Endothelial cell of umbilical vein (primary cell): ENCODE measurements at regions not wholly inside any gene's neighbourhood (a gene's known extent, or its start where the extent isn't known, plus 50 kb on each side); places are given as distances from the start of the nearest gene placed in this dataset.

Experiments
- BruUV-seq: library from RNA; stranded (reverse); fragments of 400-500 nt; replicated peaks from 2 replicates; lab custom pipeline; 2021; lab: Mats Ljungman, UMichigan
- CTCF ChIA-PET: fragments of 300-600, 350-600 bp; sonication (Branson Sonifier 250); formaldehyde crosslinking; loops from one replicate; lab custom pipeline; 2021; ENCODE audit warnings: antibody characterized with exemption, inconsistent platforms; lab: Charles Lee
- POLR2A ChIA-PET: fragments of 300-600, 350-600 bp; sonication (Branson Sonifier 250); formaldehyde crosslinking; loops from one replicate; lab custom pipeline; 2021; ENCODE audit warnings: antibody characterized with exemption, inconsistent platforms; lab: Charles Lee
- DNase-seq: peaks from one replicate; pipeline ENCODE4 v3.0.0-alpha.2; 2011; ENCODE audit warnings: low read depth, low spot score
- FAIRE-seq: peaks from 2 replicates; lab custom pipeline; 2011; peaks lifted over from hg19 to GRCh38; lab: Jason Lieb, UNC
- H2AFZ ChIP-seq: 2 replicates; pipeline ENCODE4 v1.6.0; 2012; ENCODE audit warnings: low read depth, low read length, control low read depth, inconsistent platforms
- H3K27ac ChIP-seq: 2 replicates; pipeline ENCODE4 v1.5.1; 2011; ENCODE audit warnings: low read depth, mild to moderate bottlenecking, control low read depth, low read length, moderate library complexity; ENCODE audit not compliant: insufficient read depth
- H3K27me3 ChIP-seq, 2 experiments: 2 replicates each; pipeline versions ENCODE4 v1.6.0 to v1.6.1; 2011; ENCODE audit warnings: low read length in 2 of 2, mixed read lengths in 1 of 2; ENCODE audit not compliant: control insufficient read depth in 2 of 2, insufficient read depth in 2 of 2
- H3K36me3 ChIP-seq, 2 experiments: 2 replicates in 1 of 2; 3 replicates in 1 of 2; pipeline ENCODE4 v1.5.1; 2011; ENCODE audit warnings: low read length in 2 of 2, mild to moderate bottlenecking in 1 of 2, moderate library complexity in 1 of 2; ENCODE audit not compliant: control insufficient read depth in 2 of 2, insufficient read depth in 2 of 2; ENCODE audit errors: extremely low read depth in 1 of 2
- H3K4me1 ChIP-seq: 3 replicates; pipeline ENCODE4 v1.5.1; 2011; ENCODE audit warnings: mild to moderate bottlenecking, low read length; ENCODE audit not compliant: control insufficient read depth, insufficient read depth; ENCODE audit errors: extremely low read depth
- H3K4me2 ChIP-seq: 2 replicates; pipeline ENCODE4 v1.6.1; 2011; ENCODE audit warnings: low read length, control low read depth, mixed read lengths; ENCODE audit not compliant: insufficient read depth
- H3K4me3 ChIP-seq, 3 experiments: fragments of 200-600 bp in 1 of 3; sonication (generic), shearing (Covaris generic) in 1 of 3; replicated peaks in 1 of 3; 2 replicates each; pipeline ENCODE4 v1.5.1; 2011 to 2016; ENCODE audit warnings: control low read depth in 3 of 3, low read length in 3 of 3, mild to moderate bottlenecking in 2 of 3, inconsistent platforms in 1 of 3, low read depth in 1 of 3, moderate library complexity in 1 of 3; ENCODE audit not compliant: insufficient read depth in 1 of 3
- H3K79me2 ChIP-seq: 2 replicates; pipeline ENCODE4 v1.6.0; 2012; ENCODE audit warnings: low read length, inconsistent platforms; ENCODE audit not compliant: control insufficient read depth, insufficient read depth
- H3K9ac ChIP-seq: replicated peaks from 2 replicates; pipeline ENCODE3; 2011; ENCODE audit warnings: low read length, control low read depth; ENCODE audit not compliant: insufficient read depth; ENCODE audit errors: extremely low read depth
- H3K9me1 ChIP-seq: replicated peaks from 3 replicates; pipeline ENCODE4 v1.6.0; 2011; ENCODE audit warnings: mild to moderate bottlenecking, low read length; ENCODE audit not compliant: control insufficient read depth, insufficient read depth; ENCODE audit errors: extremely low read depth
- H3K9me3 ChIP-seq: replicated peaks from 2 replicates; pipeline ENCODE4 v1.5.1; 2012; ENCODE audit warnings: low read length, inconsistent platforms; ENCODE audit not compliant: control insufficient read depth, insufficient read depth
- H4K20me1 ChIP-seq: replicated peaks from 2 replicates; pipeline ENCODE3; 2011; ENCODE audit warnings: mild to moderate bottlenecking, low read length; ENCODE audit not compliant: control insufficient read depth, insufficient read depth; ENCODE audit errors: extremely low read depth
- CTCF ChIP-seq, 2 donors: IDR thresholded peaks; 1 replicate in 1 of 2; 2 replicates in 1 of 2; pipeline ENCODE4 v1.5.1; 2011; ENCODE audit warnings: low read length in 2 of 2, mild to moderate bottlenecking in 2 of 2, moderate library complexity in 2 of 2, control low read depth in 1 of 2, inconsistent platforms in 1 of 2, low read depth in 1 of 2; ENCODE audit not compliant: insufficient read depth in 1 of 2; ENCODE audit errors: extremely low read depth in 1 of 2
- EZH2 ChIP-seq: IDR thresholded peaks from 2 replicates; pipeline ENCODE4 v1.6.1; 2012; ENCODE audit warnings: borderline replicate concordance, low read depth, mild to moderate bottlenecking, moderate library complexity, low read length, inconsistent platforms; ENCODE audit not compliant: severe bottlenecking
- FOS ChIP-seq: IDR thresholded peaks from 2 replicates; pipeline ENCODE4 v1.6.1; 2011; ENCODE audit warnings: mild to moderate bottlenecking, low read length, moderate library complexity, borderline replicate concordance; ENCODE audit not compliant: insufficient read depth
- GATA2 ChIP-seq: IDR thresholded peaks from 2 replicates; pipeline ENCODE4 v1.7.0; 2011; ENCODE audit warnings: low read depth, mild to moderate bottlenecking, moderate library complexity, mixed read lengths, low read length; ENCODE audit not compliant: insufficient read length, insufficient read depth
- JUN ChIP-seq: IDR thresholded peaks from 2 replicates; pipeline ENCODE4 v1.6.1; 2011; ENCODE audit warnings: borderline replicate concordance, low read depth; ENCODE audit not compliant: insufficient read length, insufficient read depth
- MYC ChIP-seq: IDR thresholded peaks from one replicate; pipeline ENCODE4 v1.6.1; 2011; ENCODE audit warnings: mild to moderate bottlenecking, low read depth, low read length
- POLR2A ChIP-seq: IDR thresholded peaks from 2 replicates; pipeline ENCODE4 v1.6.1; 2012; ENCODE audit warnings: low read depth, mild to moderate bottlenecking, control low read depth, low read length
- POLR2AphosphoS5 ChIP-seq: IDR thresholded peaks from 2 replicates; pipeline ENCODE4 v1.6.1; 2012; ENCODE audit warnings: low read depth, mild to moderate bottlenecking, control low read depth, low read length, moderate library complexity; ENCODE audit not compliant: insufficient read depth
- dilution Hi-C: fragments of 300-500 bp; cut with MboI; formaldehyde crosslinking; loops from one replicate; pipeline ENCODE4 v1.15.0; 2019; ENCODE audit warnings: low sequenced_read_pairs; ENCODE audit not compliant: extremely low pct_ligation_motif_present
- intact Hi-C: fragments of 100-400 bp; cut with micrococcal nuclease; formaldehyde crosslinking; loops from one replicate; pipeline ENCODE4 v1.10.0; 2022
- TF ChIP-seq, protein P1 (sequence below): IDR thresholded peaks from 2 replicates; pipeline ENCODE4 v1.6.1; 2011; ENCODE audit not compliant: insufficient read depth, insufficient read length

GRCh38 chr7:110486549-110486948 is 604.4 kb upstream of the LRRN3 start:
- H3K79me2 ChIP-seq: no peaks in the 10 kb centered on the region
- dilution Hi-C loops (no loop called here), intact Hi-C loops (no loop called here)
- H3K4me3 ChIP-seq: no peak overlapping the region
- no peaks in the 10 kb centered on the region for H4K20me1 ChIP-seq
- no peak overlapping the region for H3K9ac ChIP-seq
- no peaks in the 10 kb centered on the region for H3K9me1 ChIP-seq
- no peaks in the 10 kb centered on the region for H3K36me3 ChIP-seq
- FAIRE-seq: no peak
- no peaks in the 10 kb centered on the region for H3K4me1 ChIP-seq
- BruUV-seq: no TSS peak
- no peak overlapping the region for H3K27ac ChIP-seq
- no peaks in the 10 kb centered on the region for H3K9me3 ChIP-seq
- ChIA-PET POLR2A (no interaction called here), CTCF (no interaction called here)
- no peaks in the 10 kb centered on the region for H3K27me3 ChIP-seq
- no peak for DNase-seq
- no peak overlapping the region for H3K4me2 ChIP-seq
- TF ChIP-seq POLR2A (no peak), JUN (no peak), EZH2 (no peak), CTCF (IDR thresholded peaks at IDR 0.05; ENCODE audit: extremely low read depth in 1 of 2, insufficient read depth in 1 of 2, low read depth in 1 of 2, low read length in 2 of 2) (no peak), MYC (no peak), POLR2AphosphoS5 (no peak), FOS (no peak), GATA2 (no peak)
- TF ChIP-seq, protein P1, sequence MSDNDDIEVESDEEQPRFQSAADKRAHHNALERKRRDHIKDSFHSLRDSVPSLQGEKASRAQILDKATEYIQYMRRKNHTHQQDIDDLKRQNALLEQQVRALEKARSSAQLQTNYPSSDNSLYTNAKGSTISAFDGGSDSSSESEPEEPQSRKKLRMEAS: no peak
- no peak overlapping the region for H2AFZ ChIP-seq
